Breast epithelium (tissue), 4 donors: ENCODE measurements at regions not wholly inside any gene's neighbourhood (a gene's known extent, or its start where the extent isn't known, plus 50 kb on each side); places are given as distances from the start of the nearest gene placed in this dataset.

Experiments used
- DNase-seq, 2 donors: peaks; one replicate each; pipeline ENCODE4 v3.0.0-alpha.2; 2019; ENCODE audit warnings: low spot score in 2 of 2
- H3K27ac ChIP-seq, 2 donors: fragments of 200-600 bp; sonication (generic) in 1 of 2; one replicate each; pipeline ENCODE4 v1.5.1; 2016 to 2019; ENCODE audit warnings: mild to moderate bottlenecking in 1 of 2
- H3K27me3 ChIP-seq, 2 donors: fragments of 200-600 bp; sonication (generic) in 1 of 2; one replicate each; pipeline versions ENCODE4 v1.5.1 to v1.6.0; 2017 to 2019; ENCODE audit warnings: control low read depth in 1 of 2, mild to moderate bottlenecking in 1 of 2
- H3K36me3 ChIP-seq: fragments of 200-600 bp; one replicate; pipeline ENCODE4 v1.5.1; 2019
- H3K4me1 ChIP-seq, 2 donors: fragments of 200-600 bp; sonication (generic); one replicate each; pipeline ENCODE4 v1.5.1; 2016 to 2019; ENCODE audit warnings: control low read depth in 1 of 2
- H3K4me3 ChIP-seq, 3 donors: fragments of 200-600 bp; sonication (generic); 1 replicate in 2 of 3; 2 replicates in 1 of 3; pipeline ENCODE4 v1.5.1; 2016 to 2019; ENCODE audit warnings: mild to moderate bottlenecking in 3 of 3, moderate library complexity in 2 of 3
- H3K9me3 ChIP-seq, 2 donors: fragments of 200-600 bp; sonication (generic) in 1 of 2; one replicate each; pipeline ENCODE4 v1.5.1; 2016 to 2019; ENCODE audit warnings: control low read depth in 1 of 2
- CTCF ChIP-seq, 3 donors: fragments of 450-650 bp; IDR thresholded peaks; one replicate each; pipeline ENCODE4 v1.5.1; 2016 to 2017; ENCODE audit warnings: antibody characterized with exemption in 3 of 3, mild to moderate bottlenecking in 3 of 3, moderate library complexity in 3 of 3
- POLR2A ChIP-seq: fragments of 450-650 bp; IDR thresholded peaks from one replicate; pipeline ENCODE4 v1.6.1; 2016; ENCODE audit warnings: antibody characterized with exemption, mild to moderate bottlenecking, moderate library complexity
- POLR2AphosphoS5 ChIP-seq, 3 donors: sonication (generic); formaldehyde crosslinking; IDR thresholded peaks; one replicate each; pipeline ENCODE4 v1.6.1; 2017; ENCODE audit warnings: antibody characterized with exemption in 3 of 3
- intact Hi-C: fragments of 100-400 bp; cut with DNase I; formaldehyde crosslinking; loops from one replicate; pipeline ENCODE4 v1.15.1; 2023; ENCODE audit warnings: low total_unique reads

DNA sequence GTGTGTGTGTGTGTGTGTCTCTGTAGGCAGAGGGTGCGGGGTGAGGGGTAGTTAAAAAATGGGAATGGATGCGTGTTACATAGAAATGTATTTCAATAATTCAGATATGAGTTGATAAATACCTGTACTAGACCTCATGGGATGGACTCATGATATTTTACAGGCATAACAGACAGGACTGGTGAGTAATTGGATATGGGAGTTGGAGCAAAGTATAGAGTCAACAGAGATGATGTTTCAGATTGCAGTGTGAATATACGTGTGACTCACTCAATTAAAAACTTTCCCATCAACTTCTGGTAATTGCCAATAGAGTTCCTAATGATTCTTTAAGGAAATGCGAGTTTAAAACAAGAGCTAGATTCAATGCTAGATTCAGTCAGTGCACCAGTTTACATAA is 711.9 kb downstream of the C12orf50 start:
- DNase-seq: no peak
- no peak for TF ChIP-seq CTCF (IDR thresholded peaks at IDR 0.05)
- no peak for TF ChIP-seq POLR2A
- TF ChIP-seq POLR2AphosphoS5 (IDR thresholded peaks at IDR 0.05): no peak
- no peaks in the 10 kb centered on the region for H3K9me3 ChIP-seq
- no peaks in the 10 kb centered on the region for H3K27me3 ChIP-seq
- H3K36me3 ChIP-seq: no peaks in the 10 kb centered on the region
- no peak overlapping the region for H3K4me3 ChIP-seq
- intact Hi-C loops: no loop called here
- no peak overlapping the region for H3K27ac ChIP-seq
- H3K4me1 ChIP-seq: no peaks in the 10 kb centered on the region

DNA sequence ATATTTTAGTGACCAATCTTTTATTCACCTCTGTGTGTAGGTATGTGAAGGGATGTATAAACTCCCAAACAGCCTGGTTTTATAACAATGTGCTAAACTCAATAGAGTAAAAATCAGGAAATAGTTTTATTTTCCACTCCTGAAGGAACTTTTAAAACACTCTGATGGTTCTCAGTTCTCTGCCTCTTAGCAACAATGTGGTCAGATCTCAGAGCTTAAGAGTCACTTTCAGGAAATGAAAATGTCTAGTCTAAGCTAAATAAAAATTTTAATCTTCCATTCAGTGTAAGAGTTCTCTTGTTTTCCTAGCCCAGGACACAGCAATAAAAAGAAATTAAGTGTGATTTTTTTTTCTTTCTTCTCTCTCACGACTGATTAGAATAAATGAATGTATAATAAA is 718.0 kb downstream of the C12orf50 start:
- Histone ChIP-seq H3K4me1 (no peaks in the 10 kb centered on the region), H3K9me3 (no peaks in the 10 kb centered on the region), H3K36me3 (no peaks in the 10 kb centered on the region), H3K4me3 (no peak overlapping the region), H3K27ac (no peak overlapping the region), H3K27me3 (no peaks in the 10 kb centered on the region)
- intact Hi-C loops: no loop called here
- no peak for TF ChIP-seq POLR2AphosphoS5 (IDR thresholded peaks at IDR 0.05)
- no peak for TF ChIP-seq CTCF (IDR thresholded peaks at IDR 0.05)
- TF ChIP-seq POLR2A: no peak
- DNase-seq: no peak

DNA sequence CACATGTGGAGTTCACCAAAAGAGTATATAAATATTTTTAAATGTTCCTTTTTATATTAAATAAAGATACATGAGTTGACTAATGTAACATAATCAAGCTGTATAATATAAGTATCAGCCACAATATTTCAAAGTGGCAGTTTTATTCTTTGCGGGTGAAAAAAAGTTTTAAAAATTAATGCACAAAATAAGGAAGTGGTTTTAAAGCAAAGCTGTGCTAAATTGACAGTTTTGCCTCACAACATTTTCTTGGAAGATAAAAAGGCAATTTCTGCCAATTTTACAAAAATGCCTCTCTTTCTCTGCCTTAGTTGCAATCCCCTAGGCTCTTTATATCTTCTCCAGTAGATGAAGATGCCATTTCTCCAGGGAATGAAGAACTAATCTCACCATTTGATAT is 719.1 kb downstream of the C12orf50 start:
- Histone ChIP-seq H3K27ac (no peak overlapping the region), H3K27me3 (no peaks in the 10 kb centered on the region), H3K9me3 (no peaks in the 10 kb centered on the region), H3K4me3 (no peak overlapping the region), H3K4me1 (no peaks in the 10 kb centered on the region), H3K36me3 (no peaks in the 10 kb centered on the region)
- TF ChIP-seq POLR2AphosphoS5 (IDR thresholded peaks at IDR 0.05) (no peak), POLR2A (no peak), CTCF (IDR thresholded peaks at IDR 0.05) (no peak)
- no peak for DNase-seq
- intact Hi-C loops: no loop called here

DNA sequence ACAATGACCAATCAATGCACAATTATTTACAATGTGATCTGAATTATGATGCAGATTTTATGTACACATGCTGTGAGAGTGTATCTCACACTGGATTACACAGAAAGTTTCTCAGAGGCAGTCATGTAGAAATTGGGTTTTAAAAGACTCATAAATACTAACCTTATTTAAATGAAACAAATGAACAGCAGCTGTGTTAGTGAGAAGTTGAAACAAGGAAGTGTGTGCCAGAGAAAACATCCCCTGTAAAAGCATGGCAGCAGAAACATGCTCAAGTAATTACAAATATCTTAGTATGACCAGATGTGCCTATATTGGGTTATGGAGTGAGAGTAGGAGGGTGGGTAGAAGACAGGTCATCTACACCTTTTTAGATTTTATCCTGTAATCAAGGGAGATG is 723.7 kb downstream of the C12orf50 start:
- no peak overlapping the region for H3K4me3 ChIP-seq
- no peaks in the 10 kb centered on the region for H3K4me1 ChIP-seq
- DNase-seq: no peak
- intact Hi-C loops: no loop called here
- no peaks in the 10 kb centered on the region for H3K27me3 ChIP-seq
- TF ChIP-seq CTCF (IDR thresholded peaks at IDR 0.05) (no peak), POLR2A (no peak), POLR2AphosphoS5 (IDR thresholded peaks at IDR 0.05) (no peak)
- no peaks in the 10 kb centered on the region for H3K36me3 ChIP-seq
- H3K27ac ChIP-seq: no peak overlapping the region
- H3K9me3 ChIP-seq: no peaks in the 10 kb centered on the region

- DNase-seq: no peak
- H3K27me3 ChIP-seq: no peaks in the 10 kb centered on the region
- H3K36me3 ChIP-seq: no peaks in the 10 kb centered on the region
- TF ChIP-seq POLR2AphosphoS5 (IDR thresholded peaks at IDR 0.05): no peak
- no peak for TF ChIP-seq CTCF (IDR thresholded peaks at IDR 0.05)
- no peak for TF ChIP-seq POLR2A
- H3K9me3 ChIP-seq: no peaks in the 10 kb centered on the region
- no peak overlapping the region for H3K4me3 ChIP-seq
- no peak overlapping the region for H3K27ac ChIP-seq
- no peaks in the 10 kb centered on the region for H3K4me1 ChIP-seq
- intact Hi-C loops: no loop called here
Observed at GRCh38 chr12:87304406-87304805, 724.8 kb downstream of the C12orf50 start.
